HG03565 (cell line): ENCODE measurements at regions not wholly inside any gene's neighbourhood (a gene's known extent, or its start where the extent isn't known, plus 50 kb on each side); places are given as distances from the start of the nearest gene placed in this dataset.
"Not testable (repeated sequence)": the region's sequence is repeated elsewhere in the genome, so short reads cannot be mapped to it uniquely, and the experiment has no call there.

ENCODE experiments used
- ATAC-seq: cut with Tn5 transposase; IDR thresholded peaks from one replicate; pipeline ENCODE4 v1.9.1; 2021; ENCODE audit warnings: mild to moderate bottlenecking, moderate library complexity; ENCODE audit not compliant: unreplicated experiment

GRCh38 chr5:96176022-96176421 lies 214.4 kb upstream of the ELL2 start:
- no peak for ATAC-seq

DNA sequence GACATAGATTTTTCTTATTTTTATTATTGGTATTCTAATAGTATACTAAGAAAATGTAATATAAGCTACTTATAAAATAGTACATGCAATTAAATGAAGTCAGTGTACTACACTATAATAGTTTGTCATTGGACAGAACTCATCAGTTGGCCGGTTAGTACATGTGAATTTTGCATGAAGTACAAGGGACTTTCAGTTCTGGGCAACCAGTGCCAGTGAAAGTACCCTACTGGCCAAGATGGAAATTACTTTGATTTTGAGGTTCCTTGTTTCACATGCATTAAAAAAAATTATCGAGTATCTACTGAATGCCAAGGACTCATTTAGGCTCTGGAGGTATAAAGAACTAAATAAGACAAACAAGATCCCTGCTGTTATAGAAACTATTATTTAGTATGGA lies 213.4 kb upstream of the ELL2 start:
- ATAC-seq, result no peak

DNA sequence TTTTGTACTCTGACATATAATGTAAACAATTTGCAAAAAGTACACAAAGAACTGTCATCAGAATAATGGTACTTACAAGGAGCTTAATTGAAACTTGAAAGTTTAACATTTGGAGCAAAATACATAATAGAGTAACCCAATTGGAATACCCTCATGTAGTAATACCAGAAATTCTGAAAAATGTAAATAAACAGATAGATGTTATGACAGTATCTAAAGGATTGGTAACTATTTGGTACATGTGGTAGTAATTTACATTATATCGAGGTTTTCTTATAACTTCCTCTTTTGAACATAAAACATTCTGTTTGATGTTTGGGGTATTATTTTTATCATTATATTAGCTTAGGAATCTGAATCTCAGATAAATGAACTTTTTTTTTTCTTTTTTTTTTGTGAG lies 211.7 kb upstream of the ELL2 start:
- ATAC-seq, result no peak

DNA sequence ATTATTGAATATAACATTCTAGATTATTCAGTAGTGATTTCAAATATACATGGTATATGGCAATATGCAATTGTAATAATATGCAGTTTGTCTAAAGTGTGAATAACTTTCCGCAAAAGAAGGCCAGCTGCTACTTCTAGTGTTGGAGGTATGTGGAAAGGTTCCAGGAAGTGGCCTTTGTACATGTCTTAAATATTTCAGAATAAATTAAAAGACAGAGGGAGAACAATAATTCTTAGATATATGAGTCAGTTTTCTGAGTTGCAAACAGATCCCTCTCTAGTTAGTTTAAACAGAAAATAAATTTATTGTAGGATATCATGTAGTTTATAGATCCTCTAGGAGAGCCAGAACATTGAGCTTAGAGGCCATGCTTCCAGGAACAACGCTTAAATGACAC lies 210.8 kb upstream of the ELL2 start:
- ATAC-seq, result no peak

GRCh38 chr5:96171973-96172372 lies 210.3 kb upstream of the ELL2 start:
- ATAC-seq, result not testable (repeated sequence)

GRCh38 chr5:96170481-96171125 lies 209.0 kb upstream of the ELL2 start:
- ATAC-seq, result not testable (repeated sequence)

- not testable (repeated sequence) for ATAC-seq
Observed at GRCh38 chr5:96168833-96169232, 207.2 kb upstream of the ELL2 start.

- ATAC-seq, result no peak
Observed at GRCh38 chr5:96159043-96159442, 197.4 kb upstream of the ELL2 start.

- no peak for ATAC-seq
Observed at GRCh38 chr5:96157841-96158291, 196.2 kb upstream of the ELL2 start.

DNA sequence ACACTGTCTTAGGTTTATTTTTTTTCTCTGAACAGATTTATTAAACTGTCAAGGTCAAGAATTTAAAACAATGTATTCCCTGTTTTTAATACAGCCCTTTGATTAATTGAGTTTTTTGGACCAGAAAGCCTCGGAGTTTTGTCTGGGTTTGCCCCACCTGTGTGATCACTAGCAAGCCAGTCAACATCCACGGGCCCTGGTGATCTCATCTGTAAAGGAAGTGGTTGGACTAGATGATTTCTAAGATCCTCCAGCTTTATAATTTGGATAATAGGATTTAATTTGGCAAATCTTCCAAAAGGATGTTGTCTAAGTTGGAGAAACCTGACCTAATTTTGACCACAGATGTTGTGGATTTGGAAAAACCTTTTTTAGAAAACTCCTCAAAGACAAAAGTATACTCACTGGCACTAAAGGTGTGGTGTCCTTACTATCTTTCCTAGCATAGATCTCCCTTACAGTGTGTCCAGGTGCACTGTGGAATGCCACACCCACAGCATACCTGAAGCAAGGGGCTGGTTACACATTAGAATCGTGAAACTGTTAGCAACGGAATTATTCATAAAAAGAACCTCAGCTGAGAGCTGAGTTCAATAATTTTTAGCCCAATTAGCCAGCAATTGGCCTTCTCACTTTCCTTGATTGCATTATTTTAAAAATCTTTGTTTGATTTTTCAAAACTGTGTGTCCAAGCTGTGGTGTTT lies 195.6 kb upstream of the ELL2 start:
- ATAC-seq, result no peak

GRCh38 chr5:96155147-96155546 lies 193.5 kb upstream of the ELL2 start:
- no peak for ATAC-seq

DNA sequence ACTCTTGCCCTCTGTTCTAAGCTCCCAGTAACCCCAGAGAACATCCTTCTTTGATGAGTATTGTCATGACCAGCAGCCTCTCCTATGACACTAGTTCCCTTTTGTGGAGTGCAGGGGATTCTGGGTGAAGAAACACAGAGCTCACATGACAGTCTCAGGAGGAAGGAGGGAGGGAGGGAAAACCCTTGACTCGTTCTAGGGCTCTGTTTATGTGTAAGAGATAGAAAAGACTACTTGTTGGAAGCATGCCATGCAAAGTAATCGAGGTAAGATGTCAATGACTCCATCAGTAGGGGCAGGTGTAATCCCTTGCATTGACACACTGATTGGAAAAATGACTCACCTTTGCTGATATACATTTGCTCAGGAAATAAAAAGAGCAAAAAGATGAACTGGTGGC lies 190.2 kb upstream of the ELL2 start:
- no peak for ATAC-seq

DNA sequence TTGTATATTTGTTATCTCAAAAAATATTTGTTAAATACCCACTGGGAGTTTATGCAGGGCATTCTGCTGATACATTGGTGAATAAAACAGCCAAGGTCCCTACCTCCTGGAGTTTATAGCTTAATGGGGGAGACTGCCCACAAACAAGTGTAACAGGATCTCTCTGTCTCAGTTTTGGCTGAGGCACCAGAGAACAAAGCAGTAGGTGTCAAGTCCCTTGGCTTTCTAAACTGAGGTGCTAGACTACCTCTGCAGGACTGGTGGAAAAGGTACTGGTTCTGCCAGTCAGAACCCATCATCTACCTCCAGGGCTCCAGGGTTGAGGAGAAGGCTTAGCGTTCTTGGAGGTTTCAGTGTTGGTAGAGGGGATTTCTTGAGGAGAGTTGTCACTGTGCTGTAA lies 188.4 kb upstream of the ELL2 start:
- no peak for ATAC-seq

GRCh38 chr5:96149546-96149945 lies 187.9 kb upstream of the ELL2 start:
- ATAC-seq, result no peak

GRCh38 chr5:96149021-96149420 lies 187.4 kb upstream of the ELL2 start:
- ATAC-seq, result no peak

GRCh38 chr5:96148376-96148775 lies 186.7 kb upstream of the ELL2 start:
- ATAC-seq, result no peak

GRCh38 chr5:96147866-96148265 lies 186.2 kb upstream of the ELL2 start:
- no peak for ATAC-seq

DNA sequence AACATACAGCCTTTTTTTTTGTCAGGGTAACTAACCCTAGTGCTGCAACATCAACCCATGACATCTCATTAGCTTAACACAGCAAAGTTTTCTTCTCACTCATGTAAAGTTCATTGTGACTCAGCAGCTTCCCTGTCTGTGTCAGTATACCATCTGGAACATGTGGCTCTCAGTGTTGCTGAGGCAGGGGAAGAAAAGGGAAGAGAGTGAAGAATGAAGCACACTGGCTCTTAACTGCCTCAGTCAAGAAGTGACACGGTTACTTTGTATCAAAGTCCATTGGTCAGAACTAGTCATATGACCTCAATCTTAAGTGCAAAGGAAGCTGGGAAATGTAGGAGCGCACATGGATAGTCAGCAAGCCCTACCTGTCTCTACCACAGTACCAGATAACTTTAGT lies 185.0 kb upstream of the ELL2 start:
- peak; percentile 83 for ATAC-seq

- ATAC-seq, result no peak
Observed at GRCh38 chr5:96144289-96144688, 182.6 kb upstream of the ELL2 start.

DNA sequence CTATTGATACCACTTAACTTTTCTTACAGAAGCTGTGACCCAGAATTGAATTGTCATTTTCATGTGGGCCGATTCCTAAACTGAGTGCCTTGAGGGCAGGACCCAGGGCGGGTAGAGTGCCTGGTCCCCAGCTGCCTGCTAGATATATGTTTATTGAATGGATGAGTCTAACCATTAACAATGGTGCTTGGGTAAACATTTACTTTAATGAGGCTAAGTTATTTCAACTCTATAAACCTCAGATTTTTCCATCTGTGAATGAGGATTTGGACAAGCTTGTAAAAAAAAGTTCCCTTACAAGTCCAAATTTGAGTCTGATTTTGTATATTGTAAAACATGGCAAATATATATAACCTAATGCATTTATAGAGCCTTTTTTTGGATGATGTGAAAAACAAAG lies 181.8 kb upstream of the ELL2 start:
- no peak for ATAC-seq

GRCh38 chr5:96142786-96143434 lies 181.3 kb upstream of the ELL2 start:
- ATAC-seq, result no peak

- ATAC-seq, result no peak
Observed at GRCh38 chr5:96142184-96142781, 180.6 kb upstream of the ELL2 start.
